Hepatocyte (in vitro differentiated cells): ENCODE measurements at regions not wholly inside any gene's neighbourhood (a gene's known extent, or its start where the extent isn't known, plus 50 kb on each side); places are given as distances from the start of the nearest gene placed in this dataset.
"Not testable (repeated sequence)": the region's sequence is repeated elsewhere in the genome, so short reads cannot be mapped to it uniquely, and the experiment has no call there.

ENCODE experiments used
- EZH2 ChIP-seq: fragments of 200-600 bp; sonication (generic); IDR thresholded peaks from 2 replicates; pipeline ENCODE4 v1.6.1; 2016; ENCODE audit warnings: antibody characterized with exemption, mild to moderate bottlenecking, borderline replicate concordance
- TF ChIP-seq, protein P1 (sequence below): fragments of 200-600 bp; sonication (generic); IDR thresholded peaks from 2 replicates; pipeline ENCODE4 v1.5.1; 2016; ENCODE audit warnings: antibody characterized with exemption, mild to moderate bottlenecking; ENCODE audit not compliant: poor library complexity

GRCh38 chr20:48119389-48119788, 334.1 kb upstream of the SULF2 start:
- TF ChIP-seq, protein P1, sequence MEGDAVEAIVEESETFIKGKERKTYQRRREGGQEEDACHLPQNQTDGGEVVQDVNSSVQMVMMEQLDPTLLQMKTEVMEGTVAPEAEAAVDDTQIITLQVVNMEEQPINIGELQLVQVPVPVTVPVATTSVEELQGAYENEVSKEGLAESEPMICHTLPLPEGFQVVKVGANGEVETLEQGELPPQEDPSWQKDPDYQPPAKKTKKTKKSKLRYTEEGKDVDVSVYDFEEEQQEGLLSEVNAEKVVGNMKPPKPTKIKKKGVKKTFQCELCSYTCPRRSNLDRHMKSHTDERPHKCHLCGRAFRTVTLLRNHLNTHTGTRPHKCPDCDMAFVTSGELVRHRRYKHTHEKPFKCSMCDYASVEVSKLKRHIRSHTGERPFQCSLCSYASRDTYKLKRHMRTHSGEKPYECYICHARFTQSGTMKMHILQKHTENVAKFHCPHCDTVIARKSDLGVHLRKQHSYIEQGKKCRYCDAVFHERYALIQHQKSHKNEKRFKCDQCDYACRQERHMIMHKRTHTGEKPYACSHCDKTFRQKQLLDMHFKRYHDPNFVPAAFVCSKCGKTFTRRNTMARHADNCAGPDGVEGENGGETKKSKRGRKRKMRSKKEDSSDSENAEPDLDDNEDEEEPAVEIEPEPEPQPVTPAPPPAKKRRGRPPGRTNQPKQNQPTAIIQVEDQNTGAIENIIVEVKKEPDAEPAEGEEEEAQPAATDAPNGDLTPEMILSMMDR, result not testable (repeated sequence)
- TF ChIP-seq EZH2, result not testable (repeated sequence)
